WTC11 (cell line): ENCODE measurements at regions not wholly inside any gene's neighbourhood (a gene's known extent, or its start where the extent isn't known, plus 50 kb on each side); places are given as distances from the start of the nearest gene placed in this dataset.
A peak's percentile ranks its signal among the peaks of the same experiment; 100 is the strongest.

ENCODE experiments used
- ATAC-seq: fragments of 200-7000 bp; cut with Tn5 transposase; 2 replicates; pipeline ENCODE4 v1.10.0; 2021; ENCODE audit warnings: mild to moderate bottlenecking, moderate library complexity
- CTCF ChIA-PET: fragments of 300-600 bp; sonication (Branson Sonifier 250); formaldehyde crosslinking; loops from one replicate; lab custom pipeline; 2021; ENCODE audit warnings: antibody characterized with exemption; lab: Charles Lee
- POLR2A ChIA-PET: fragments of 350-600 bp; sonication (Branson Sonifier 250); formaldehyde crosslinking; loops from one replicate; lab custom pipeline; 2021; ENCODE audit warnings: antibody characterized with exemption; lab: Charles Lee
- DNase-seq: peaks from one replicate; pipeline ENCODE4 v3.0.0; 2021; ENCODE audit warnings: low spot score
- H3K27ac Mint-ChIP-seq: 2 replicates; pipeline ENCODE4 v1.8.0; 2021; ENCODE audit warnings: mixed read lengths
- H3K27me3 Mint-ChIP-seq: 2 replicates; pipeline ENCODE4 v1.8.0; 2021; ENCODE audit warnings: low read depth, mild to moderate bottlenecking, moderate library complexity, mixed read lengths
- H3K36me3 Mint-ChIP-seq: 2 replicates; pipeline ENCODE4 v1.8.0; 2021; ENCODE audit warnings: mixed read lengths
- H3K4me1 Mint-ChIP-seq: 2 replicates; pipeline ENCODE4 v1.8.0; 2022; ENCODE audit warnings: mixed read lengths
- H3K4me3 Mint-ChIP-seq: 2 replicates; pipeline ENCODE4 v1.8.0; 2021; ENCODE audit warnings: mild to moderate bottlenecking, moderate library complexity, mixed read lengths
- H3K9me3 Mint-ChIP-seq: 2 replicates; pipeline ENCODE4 v1.8.0; 2021; ENCODE audit warnings: mixed read lengths
- IRF2 ChIP-seq: sonication (generic); formaldehyde crosslinking; IDR thresholded peaks from 2 replicates; pipeline ENCODE4 v1.8.0; 2022; ENCODE audit warnings: low read depth, missing genetic modification reagents, borderline replicate concordance
- MYBL2 ChIP-seq: sonication (generic); formaldehyde crosslinking; IDR thresholded peaks from 2 replicates; pipeline ENCODE4 v1.8.1; 2023; ENCODE audit warnings: mild to moderate bottlenecking, moderate library complexity, missing genetic modification reagents
- NFE2L1 ChIP-seq: sonication (generic); formaldehyde crosslinking; IDR thresholded peaks from 2 replicates; pipeline ENCODE4 v1.8.1; 2023; ENCODE audit warnings: missing genetic modification reagents
- OVOL2 ChIP-seq: fragments of 250-450 bp; sonication (Bioruptor Pico); IDR thresholded peaks from 2 replicates; pipeline ENCODE4 v1.9.0; 2021; ENCODE audit warnings: mild to moderate bottlenecking, borderline replicate concordance
- SMAD4 ChIP-seq: sonication (generic); formaldehyde crosslinking; IDR thresholded peaks from 2 replicates; pipeline ENCODE4 v1.8.0; 2022; ENCODE audit warnings: mild to moderate bottlenecking, missing genetic modification reagents
- SP1 ChIP-seq: sonication (generic); formaldehyde crosslinking; conservative IDR thresholded peaks from 2 replicates; pipeline ENCODE4 v1.8.1; 2022; ENCODE audit warnings: missing genetic modification reagents
- TEAD1 ChIP-seq: sonication (generic); formaldehyde crosslinking; IDR thresholded peaks from 2 replicates; pipeline ENCODE4 v1.8.0; 2022; ENCODE audit warnings: mild to moderate bottlenecking, missing genetic modification reagents
- ZBTB21 ChIP-seq: sonication (generic); formaldehyde crosslinking; IDR thresholded peaks from 2 replicates; pipeline ENCODE4 v1.8.1; 2023; ENCODE audit warnings: mild to moderate bottlenecking, missing genetic modification reagents, borderline replicate concordance
- TF ChIP-seq, protein P1 (sequence below): sonication (generic); formaldehyde crosslinking; IDR thresholded peaks from 2 replicates; pipeline ENCODE4 v1.8.1; 2022; ENCODE audit warnings: low read depth, mild to moderate bottlenecking, moderate library complexity, missing genetic modification reagents, borderline replicate concordance
- TF ChIP-seq, protein P2 (sequence below): sonication (generic); formaldehyde crosslinking; IDR thresholded peaks from 2 replicates; pipeline ENCODE4 v1.8.0; 2022; ENCODE audit warnings: missing genetic modification reagents
- TF ChIP-seq, protein P3 (sequence below): sonication (generic); formaldehyde crosslinking; conservative IDR thresholded peaks from 2 replicates; pipeline ENCODE4 v1.8.1; 2023; ENCODE audit warnings: mild to moderate bottlenecking, low read depth, missing genetic modification reagents, moderate library complexity
- TF ChIP-seq, protein P4 (sequence below): sonication (generic); formaldehyde crosslinking; IDR thresholded peaks from 2 replicates; pipeline ENCODE4 v1.8.1; 2023; ENCODE audit warnings: mild to moderate bottlenecking, moderate library complexity, missing genetic modification reagents
- TF ChIP-seq, protein P5 (sequence below): sonication (generic); formaldehyde crosslinking; IDR thresholded peaks from 2 replicates; pipeline ENCODE4 v1.8.0; 2023; ENCODE audit warnings: mild to moderate bottlenecking, missing genetic modification reagents

DNA sequence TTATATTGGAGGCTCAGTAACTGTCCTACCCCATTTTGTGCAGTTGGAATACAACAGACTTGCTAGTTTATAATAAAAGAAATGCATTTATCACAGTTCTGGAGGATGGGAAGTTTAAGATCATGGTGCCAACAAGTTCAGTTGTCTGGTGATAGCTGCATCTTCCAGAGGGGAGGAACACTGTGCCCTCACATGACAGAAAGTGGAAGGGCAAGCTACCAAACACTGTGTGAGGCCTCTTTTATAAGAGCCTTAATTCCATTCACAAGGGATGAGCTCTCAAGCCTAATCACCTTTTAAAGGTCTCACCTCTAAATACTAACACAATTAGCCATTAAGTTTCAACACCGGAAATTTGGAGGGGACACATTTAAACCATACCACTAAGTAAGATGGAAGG lies 1073.9 kb downstream of the PLOD2 start (continued):
- TF ChIP-seq, protein P1, sequence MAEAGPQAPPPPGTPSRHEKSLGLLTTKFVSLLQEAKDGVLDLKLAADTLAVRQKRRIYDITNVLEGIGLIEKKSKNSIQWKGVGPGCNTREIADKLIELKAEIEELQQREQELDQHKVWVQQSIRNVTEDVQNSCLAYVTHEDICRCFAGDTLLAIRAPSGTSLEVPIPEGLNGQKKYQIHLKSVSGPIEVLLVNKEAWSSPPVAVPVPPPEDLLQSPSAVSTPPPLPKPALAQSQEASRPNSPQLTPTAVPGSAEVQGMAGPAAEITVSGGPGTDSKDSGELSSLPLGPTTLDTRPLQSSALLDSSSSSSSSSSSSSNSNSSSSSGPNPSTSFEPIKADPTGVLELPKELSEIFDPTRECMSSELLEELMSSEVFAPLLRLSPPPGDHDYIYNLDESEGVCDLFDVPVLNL (CRISPR knock-in tag) = no peak
- TF ChIP-seq ZBTB21 (CRISPR knock-in tag) = no peak

DNA sequence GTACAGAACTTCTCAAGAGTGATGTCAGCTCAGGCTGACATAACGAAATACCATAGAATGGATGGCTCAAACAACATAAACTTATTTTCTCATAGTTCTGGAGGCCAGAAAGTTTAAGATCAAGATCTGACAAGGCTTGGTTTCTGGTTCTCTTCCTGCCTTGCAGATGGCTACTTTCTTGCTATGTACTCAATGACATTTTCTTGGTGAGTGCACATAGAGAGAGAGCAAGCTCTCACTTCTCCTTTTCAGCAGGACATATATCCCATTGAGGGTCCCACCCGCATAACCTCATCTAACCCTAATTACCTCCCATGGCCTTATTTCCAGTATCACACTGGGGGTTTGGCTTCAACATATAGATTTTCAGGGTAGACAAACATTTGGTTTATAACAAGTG lies 1072.1 kb downstream of the PLOD2 start:
- POLR2A ChIA-PET = no interaction called here
- H3K27me3 Mint-ChIP-seq = no peaks in the 10 kb centered on the region

DNA sequence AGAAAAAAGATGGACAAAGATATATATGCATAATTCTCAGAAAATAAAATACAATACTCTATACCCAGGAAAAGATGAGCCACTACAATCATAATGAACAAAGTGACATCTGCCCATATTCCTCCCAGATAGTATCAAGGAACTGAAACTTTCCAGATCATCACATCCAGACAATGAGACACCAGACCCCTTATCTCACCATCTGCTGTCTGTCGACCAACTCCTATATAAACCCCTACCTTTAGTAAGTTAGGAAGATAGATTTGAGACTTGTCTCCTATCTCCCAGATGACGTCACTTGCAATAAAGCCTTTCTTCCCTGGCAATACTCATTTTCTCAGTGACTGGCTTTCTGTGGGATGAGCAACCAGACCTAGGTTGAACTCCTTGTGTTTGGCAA lies 1071.6 kb downstream of the PLOD2 start:
- no peak for ATAC-seq
- H3K4me1 Mint-ChIP-seq = no peaks in the 10 kb centered on the region; the same call in 1 of the 2 replicates
- H3K27ac Mint-ChIP-seq = no peak overlapping the region

More for the DNA sequence above, 1072.1 kb downstream of the PLOD2 start:
- no peak for ATAC-seq
- CTCF ChIA-PET = no interaction called here
- Mint-ChIP-seq H3K9me3 (no peaks in the 10 kb centered on the region), H3K4me1 (peaks cover under 1% of the 10 kb centered on the region; the same call in 1 of the 2 replicates), H3K4me3 (no peak overlapping the region), H3K27ac (no peak overlapping the region), H3K36me3 (no peaks in the 10 kb centered on the region)
- TF ChIP-seq OVOL2 (no peak), TEAD1 (CRISPR knock-in tag) (no peak), SP1 (CRISPR knock-in tag) (no peak)
- TF ChIP-seq, protein P2, sequence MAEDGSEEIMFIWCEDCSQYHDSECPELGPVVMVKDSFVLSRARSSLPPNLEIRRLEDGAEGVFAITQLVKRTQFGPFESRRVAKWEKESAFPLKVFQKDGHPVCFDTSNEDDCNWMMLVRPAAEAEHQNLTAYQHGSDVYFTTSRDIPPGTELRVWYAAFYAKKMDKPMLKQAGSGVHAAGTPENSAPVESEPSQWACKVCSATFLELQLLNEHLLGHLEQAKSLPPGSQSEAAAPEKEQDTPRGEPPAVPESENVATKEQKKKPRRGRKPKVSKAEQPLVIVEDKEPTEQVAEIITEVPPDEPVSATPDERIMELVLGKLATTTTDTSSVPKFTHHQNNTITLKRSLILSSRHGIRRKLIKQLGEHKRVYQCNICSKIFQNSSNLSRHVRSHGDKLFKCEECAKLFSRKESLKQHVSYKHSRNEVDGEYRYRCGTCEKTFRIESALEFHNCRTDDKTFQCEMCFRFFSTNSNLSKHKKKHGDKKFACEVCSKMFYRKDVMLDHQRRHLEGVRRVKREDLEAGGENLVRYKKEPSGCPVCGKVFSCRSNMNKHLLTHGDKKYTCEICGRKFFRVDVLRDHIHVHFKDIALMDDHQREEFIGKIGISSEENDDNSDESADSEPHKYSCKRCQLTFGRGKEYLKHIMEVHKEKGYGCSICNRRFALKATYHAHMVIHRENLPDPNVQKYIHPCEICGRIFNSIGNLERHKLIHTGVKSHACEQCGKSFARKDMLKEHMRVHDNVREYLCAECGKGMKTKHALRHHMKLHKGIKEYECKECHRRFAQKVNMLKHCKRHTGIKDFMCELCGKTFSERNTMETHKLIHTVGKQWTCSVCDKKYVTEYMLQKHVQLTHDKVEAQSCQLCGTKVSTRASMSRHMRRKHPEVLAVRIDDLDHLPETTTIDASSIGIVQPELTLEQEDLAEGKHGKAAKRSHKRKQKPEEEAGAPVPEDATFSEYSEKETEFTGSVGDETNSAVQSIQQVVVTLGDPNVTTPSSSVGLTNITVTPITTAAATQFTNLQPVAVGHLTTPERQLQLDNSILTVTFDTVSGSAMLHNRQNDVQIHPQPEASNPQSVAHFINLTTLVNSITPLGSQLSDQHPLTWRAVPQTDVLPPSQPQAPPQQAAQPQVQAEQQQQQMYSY = no peak
- TF ChIP-seq, protein P3, sequence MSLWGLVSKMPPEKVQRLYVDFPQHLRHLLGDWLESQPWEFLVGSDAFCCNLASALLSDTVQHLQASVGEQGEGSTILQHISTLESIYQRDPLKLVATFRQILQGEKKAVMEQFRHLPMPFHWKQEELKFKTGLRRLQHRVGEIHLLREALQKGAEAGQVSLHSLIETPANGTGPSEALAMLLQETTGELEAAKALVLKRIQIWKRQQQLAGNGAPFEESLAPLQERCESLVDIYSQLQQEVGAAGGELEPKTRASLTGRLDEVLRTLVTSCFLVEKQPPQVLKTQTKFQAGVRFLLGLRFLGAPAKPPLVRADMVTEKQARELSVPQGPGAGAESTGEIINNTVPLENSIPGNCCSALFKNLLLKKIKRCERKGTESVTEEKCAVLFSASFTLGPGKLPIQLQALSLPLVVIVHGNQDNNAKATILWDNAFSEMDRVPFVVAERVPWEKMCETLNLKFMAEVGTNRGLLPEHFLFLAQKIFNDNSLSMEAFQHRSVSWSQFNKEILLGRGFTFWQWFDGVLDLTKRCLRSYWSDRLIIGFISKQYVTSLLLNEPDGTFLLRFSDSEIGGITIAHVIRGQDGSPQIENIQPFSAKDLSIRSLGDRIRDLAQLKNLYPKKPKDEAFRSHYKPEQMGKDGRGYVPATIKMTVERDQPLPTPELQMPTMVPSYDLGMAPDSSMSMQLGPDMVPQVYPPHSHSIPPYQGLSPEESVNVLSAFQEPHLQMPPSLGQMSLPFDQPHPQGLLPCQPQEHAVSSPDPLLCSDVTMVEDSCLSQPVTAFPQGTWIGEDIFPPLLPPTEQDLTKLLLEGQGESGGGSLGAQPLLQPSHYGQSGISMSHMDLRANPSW (CRISPR knock-in tag) = no peak
- TF ChIP-seq, protein P4, sequence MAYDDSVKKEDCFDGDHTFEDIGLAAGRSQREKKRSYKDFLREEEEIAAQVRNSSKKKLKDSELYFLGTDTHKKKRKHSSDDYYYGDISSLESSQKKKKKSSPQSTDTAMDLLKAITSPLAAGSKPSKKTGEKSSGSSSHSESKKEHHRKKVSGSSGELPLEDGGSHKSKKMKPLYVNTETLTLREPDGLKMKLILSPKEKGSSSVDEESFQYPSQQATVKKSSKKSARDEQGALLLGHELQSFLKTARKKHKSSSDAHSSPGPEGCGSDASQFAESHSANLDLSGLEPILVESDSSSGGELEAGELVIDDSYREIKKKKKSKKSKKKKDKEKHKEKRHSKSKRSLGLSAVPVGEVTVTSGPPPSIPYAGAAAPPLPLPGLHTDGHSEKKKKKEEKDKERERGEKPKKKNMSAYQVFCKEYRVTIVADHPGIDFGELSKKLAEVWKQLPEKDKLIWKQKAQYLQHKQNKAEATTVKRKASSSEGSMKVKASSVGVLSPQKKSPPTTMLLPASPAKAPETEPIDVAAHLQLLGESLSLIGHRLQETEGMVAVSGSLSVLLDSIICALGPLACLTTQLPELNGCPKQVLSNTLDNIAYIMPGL (CRISPR knock-in tag) = no peak
- DNase-seq = no peak

DNA sequence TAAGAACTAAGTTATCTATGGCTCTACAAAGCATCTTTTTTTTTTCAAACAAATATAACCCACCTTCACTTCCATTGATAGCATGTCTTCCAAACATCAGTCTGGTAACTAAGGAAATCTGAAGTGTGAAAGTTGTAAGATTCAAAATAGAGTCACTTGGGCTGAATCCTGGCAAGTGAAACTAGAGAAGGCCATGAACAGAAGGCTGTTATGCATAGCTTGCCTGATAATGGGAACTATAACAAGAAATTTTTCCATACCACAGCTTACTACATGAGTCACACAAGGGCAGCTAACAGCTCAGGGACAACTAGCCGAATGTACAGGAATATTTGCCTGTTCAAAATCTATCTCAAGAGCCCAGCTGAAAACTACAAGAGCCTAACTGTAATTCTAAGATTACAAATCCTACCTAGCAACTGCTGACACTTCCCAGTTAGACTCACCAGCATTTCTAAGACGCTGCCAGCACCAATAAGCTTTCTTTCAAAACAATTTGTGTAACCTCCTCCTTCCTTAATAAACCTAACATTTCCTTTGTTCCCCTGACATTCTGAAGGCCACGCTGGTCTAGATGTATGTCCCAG lies 1066.5 kb downstream of the PLOD2 start:
- 0 out of 2 replicates have a peak, but pooled peaks cover 3% of the 10 kb centered on the region for H3K4me1 Mint-ChIP-seq
- POLR2A ChIA-PET = no interaction called here
- no peaks in the 10 kb centered on the region for H3K27me3 Mint-ChIP-seq
- no peak for DNase-seq
- H3K27ac Mint-ChIP-seq = 0 out of 2 replicates have a peak overlapping the region, but pooled peaks have one; percentile 11
- no peaks in the 10 kb centered on the region for H3K36me3 Mint-ChIP-seq
- CTCF ChIA-PET = no interaction called here
- H3K4me3 Mint-ChIP-seq = no peak overlapping the region
- H3K9me3 Mint-ChIP-seq = no peaks in the 10 kb centered on the region
- peak; percentile 80 for ATAC-seq
- no peak for TF ChIP-seq MYBL2
- TF ChIP-seq, protein P3 (CRISPR knock-in tag) = no peak
- no peak for TF ChIP-seq IRF2 (CRISPR knock-in tag)
- no peak for TF ChIP-seq NFE2L1 (CRISPR knock-in tag)
- TF ChIP-seq, protein P5, sequence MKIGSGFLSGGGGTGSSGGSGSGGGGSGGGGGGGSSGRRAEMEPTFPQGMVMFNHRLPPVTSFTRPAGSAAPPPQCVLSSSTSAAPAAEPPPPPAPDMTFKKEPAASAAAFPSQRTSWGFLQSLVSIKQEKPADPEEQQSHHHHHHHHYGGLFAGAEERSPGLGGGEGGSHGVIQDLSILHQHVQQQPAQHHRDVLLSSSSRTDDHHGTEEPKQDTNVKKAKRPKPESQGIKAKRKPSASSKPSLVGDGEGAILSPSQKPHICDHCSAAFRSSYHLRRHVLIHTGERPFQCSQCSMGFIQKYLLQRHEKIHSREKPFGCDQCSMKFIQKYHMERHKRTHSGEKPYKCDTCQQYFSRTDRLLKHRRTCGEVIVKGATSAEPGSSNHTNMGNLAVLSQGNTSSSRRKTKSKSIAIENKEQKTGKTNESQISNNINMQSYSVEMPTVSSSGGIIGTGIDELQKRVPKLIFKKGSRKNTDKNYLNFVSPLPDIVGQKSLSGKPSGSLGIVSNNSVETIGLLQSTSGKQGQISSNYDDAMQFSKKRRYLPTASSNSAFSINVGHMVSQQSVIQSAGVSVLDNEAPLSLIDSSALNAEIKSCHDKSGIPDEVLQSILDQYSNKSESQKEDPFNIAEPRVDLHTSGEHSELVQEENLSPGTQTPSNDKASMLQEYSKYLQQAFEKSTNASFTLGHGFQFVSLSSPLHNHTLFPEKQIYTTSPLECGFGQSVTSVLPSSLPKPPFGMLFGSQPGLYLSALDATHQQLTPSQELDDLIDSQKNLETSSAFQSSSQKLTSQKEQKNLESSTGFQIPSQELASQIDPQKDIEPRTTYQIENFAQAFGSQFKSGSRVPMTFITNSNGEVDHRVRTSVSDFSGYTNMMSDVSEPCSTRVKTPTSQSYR (CRISPR knock-in tag) = no peak

More for the DNA sequence above, 1071.6 kb downstream of the PLOD2 start:
- Mint-ChIP-seq H3K4me3 (no peak overlapping the region), H3K27me3 (no peaks in the 10 kb centered on the region)
- CTCF ChIA-PET = no interaction called here
- no peak for TF ChIP-seq SMAD4
- TF ChIP-seq, all 79 proteins: peak for 0
- Mint-ChIP-seq H3K9me3 (no peaks in the 10 kb centered on the region), H3K36me3 (no peaks in the 10 kb centered on the region)
- DNase-seq = no peak
- POLR2A ChIA-PET = no interaction called here
